K562 (cell line): ENCODE measurements at regions not wholly inside any gene's neighbourhood (a gene's known extent, or its start where the extent isn't known, plus 50 kb on each side); places are given as distances from the start of the nearest gene placed in this dataset.
"Not testable (repeated sequence)": the region's sequence is repeated elsewhere in the genome, so short reads cannot be mapped to it uniquely, and the experiment has no call there.

Experiments used
- ATAC-seq: fragments of 200-7000 bp; cut with Tn5 transposase; 3 replicates; pipeline ENCODE4 v1.9.1; 2020; ENCODE audit warnings: moderate library complexity
- BruUV-seq: library from RNA; stranded (reverse); fragments of 400-500 nt; replicated peaks from 2 replicates; lab custom pipeline; 2021; lab: Mats Ljungman, UMichigan
- CTCF ChIA-PET: fragments of 300-600 bp; formaldehyde crosslinking; extraction: SDS; loops from one replicate; lab custom pipeline; 2021; ENCODE audit warnings: low intra/inter-chr PET ratio; lab: Yijun Ruan, JAX
- POLR2A ChIA-PET: fragments of 300-600, 350-650 bp; sonication (Branson Sonifier 250); formaldehyde crosslinking; extraction: SDS; loops from one replicate; lab custom pipeline; 2021; ENCODE audit warnings: antibody characterized with exemption, inconsistent platforms; lab: Yijun Ruan, JAX
- DNase-seq, 4 experiments: peaks; one replicate each; pipeline versions ENCODE4 v3.0.0 to v3.0.0-alpha.2; 2011 to 2018; ENCODE audit warnings: low spot score in 3 of 4, mixed read lengths in 3 of 4; ENCODE audit errors: extremely low read depth in 1 of 4
- FAIRE-seq: peaks from 2 replicates; lab custom pipeline; 2011; peaks lifted over from hg19 to GRCh38; lab: Jason Lieb, UNC
- H2AFZ ChIP-seq: 2 replicates; pipeline ENCODE4 v1.6.0; 2011; ENCODE audit warnings: low read depth, low read length, control low read depth, inconsistent platforms
- H3K27ac ChIP-seq: fragments of 200-600 bp; 3 replicates; pipeline ENCODE4 v1.8.0; 2011; ENCODE audit warnings: low read depth, mild to moderate bottlenecking, control low read depth, inconsistent platforms, low read length, moderate library complexity, mixed read lengths; ENCODE audit errors: extremely low read depth
- H3K27me3 ChIP-seq, 2 experiments: fragments of 300-600 bp in 1 of 2; 2 replicates in 1 of 2; 3 replicates in 1 of 2; pipeline versions ENCODE4 v1.6.0 to v1.8.0; 2011; ENCODE audit warnings: inconsistent platforms in 2 of 2, low read length in 2 of 2, mild to moderate bottlenecking in 1 of 2, mixed read lengths in 1 of 2, moderate library complexity in 1 of 2; ENCODE audit not compliant: control insufficient read depth in 2 of 2, insufficient read depth in 2 of 2
- H3K36me3 ChIP-seq: fragments of 300-600 bp; 3 replicates; pipeline ENCODE4 v1.8.0; 2011; ENCODE audit warnings: mild to moderate bottlenecking, low read length, inconsistent platforms; ENCODE audit not compliant: control insufficient read depth, insufficient read depth
- H3K4me1 ChIP-seq, 2 experiments: fragments of 200-600 bp in 1 of 2; replicated peaks in 1 of 2; 2 replicates in 1 of 2; 3 replicates in 1 of 2; pipeline versions ENCODE4 v1.5.1 to v1.8.0; 2011; ENCODE audit warnings: inconsistent platforms in 2 of 2, low read length in 2 of 2, mild to moderate bottlenecking in 1 of 2, mixed read lengths in 1 of 2, moderate library complexity in 1 of 2; ENCODE audit not compliant: control insufficient read depth in 2 of 2, insufficient read depth in 2 of 2
- H3K4me2 ChIP-seq: 2 replicates; pipeline ENCODE4 v1.6.1; 2011; ENCODE audit warnings: low read length, control low read depth, inconsistent platforms, mixed read lengths; ENCODE audit not compliant: insufficient read depth
- H3K4me3 ChIP-seq: fragments of 200-600 bp; sonication (generic), shearing (Covaris generic); 2 replicates; pipeline ENCODE4 v1.5.1; 2016; ENCODE audit warnings: control low read depth, inconsistent platforms
- H3K79me2 ChIP-seq: fragments of 200-600 bp; 3 replicates; pipeline ENCODE4 v1.8.0; 2011; ENCODE audit warnings: low read length, inconsistent platforms; ENCODE audit not compliant: control insufficient read depth, insufficient read depth
- H3K9ac ChIP-seq, 2 experiments: 2 replicates each; pipeline versions ENCODE4 v1.6.0 to v1.6.1; 2011; ENCODE audit warnings: low read depth in 2 of 2, low read length in 2 of 2, control low read depth in 1 of 2, inconsistent platforms in 1 of 2, mild to moderate bottlenecking in 1 of 2, mixed read lengths in 1 of 2; ENCODE audit not compliant: insufficient read depth in 1 of 2
- H3K9me1 ChIP-seq: one replicate; pipeline ENCODE4 v1.6.0; 2011; ENCODE audit warnings: inconsistent platforms, mild to moderate bottlenecking, low read length, moderate library complexity; ENCODE audit not compliant: control insufficient read depth, insufficient read depth
- H3K9me3 ChIP-seq: replicated peaks from 2 replicates; pipeline ENCODE4 v1.5.1; 2011; ENCODE audit warnings: low read depth, low read length, inconsistent platforms; ENCODE audit not compliant: control insufficient read depth, insufficient read depth
- H4K20me1 ChIP-seq: replicated peaks from 2 replicates; pipeline ENCODE4 v1.6.1; 2011; ENCODE audit warnings: low read length, inconsistent platforms, mixed read lengths; ENCODE audit not compliant: control insufficient read depth, insufficient read depth
- ARID1B ChIP-seq: fragments of 450-650 bp; IDR thresholded peaks from 2 replicates; pipeline ENCODE4 v1.6.1; 2016; ENCODE audit warnings: antibody characterized with exemption, mild to moderate bottlenecking, inconsistent platforms
- CBFA2T3 ChIP-seq: fragments of 450-650 bp; IDR thresholded peaks from 2 replicates; pipeline ENCODE4 v1.6.1; 2017
- CXXC5 ChIP-seq: fragments of 250-450 bp; sonication (Bioruptor Pico); IDR thresholded peaks from 2 replicates; pipeline ENCODE4 v1.8.0; 2022; ENCODE audit warnings: inconsistent platforms, mild to moderate bottlenecking, moderate library complexity
- DDX20 ChIP-seq: fragments of 450-650 bp; IDR thresholded peaks from 2 replicates; pipeline ENCODE4 v1.6.1; 2016; ENCODE audit warnings: missing genetic modification characterization, low read depth, mild to moderate bottlenecking, missing compliant biosample characterization, moderate library complexity
- DMBX1 ChIP-seq: fragments of 250-450 bp; sonication (Bioruptor Pico); IDR thresholded peaks from 2 replicates; pipeline ENCODE4 v1.8.0; 2022; ENCODE audit warnings: inconsistent platforms, mild to moderate bottlenecking, moderate library complexity, borderline replicate concordance
- ID3 ChIP-seq, 2 experiments: fragments of 250-450 bp in 1 of 2; fragments of 450-650 bp in 1 of 2; sonication (Bioruptor Pico) in 1 of 2; IDR thresholded peaks; 2 replicates each; pipeline versions ENCODE4 v1.6.1 to v1.8.0; 2016 to 2021; ENCODE audit warnings: mild to moderate bottlenecking in 2 of 2, moderate library complexity in 2 of 2, missing compliant biosample characterization in 1 of 2, missing genetic modification characterization in 1 of 2
- IRF9 ChIP-seq: fragments of 450-650 bp; IDR thresholded peaks from 2 replicates; pipeline ENCODE4 v1.6.1; 2016; ENCODE audit warnings: missing biosample characterization, missing genetic modification characterization
- NR4A1 ChIP-seq, 2 experiments: fragments of 250-450 bp in 1 of 2; fragments of 450-650 bp in 1 of 2; sonication (Bioruptor Pico) in 1 of 2; IDR thresholded peaks; 2 replicates each; pipeline versions ENCODE4 v1.4.0 to v1.6.1; 2016 to 2020; ENCODE audit warnings: mild to moderate bottlenecking in 2 of 2, missing compliant biosample characterization in 1 of 2, missing genetic modification characterization in 1 of 2, moderate library complexity in 1 of 2
- PTRF ChIP-seq: fragments of 450-650 bp; IDR thresholded peaks from 2 replicates; pipeline ENCODE4 v1.6.1; 2016; ENCODE audit warnings: mild to moderate bottlenecking, missing genetic modification characterization, missing compliant biosample characterization
- SMARCA4 ChIP-seq: fragments of 450-650 bp; IDR thresholded peaks from 2 replicates; pipeline ENCODE4 v1.6.1; 2016
- TCFL5 ChIP-seq: fragments of 250-450 bp; sonication (Bioruptor Pico); conservative IDR thresholded peaks from 2 replicates; pipeline ENCODE4 v1.6.1; 2021; ENCODE audit warnings: mild to moderate bottlenecking, moderate library complexity, matching md5 sums
- TEAD1 ChIP-seq, 2 experiments: fragments of 450-650 bp in 1 of 2; sonication (generic) in 1 of 2; formaldehyde crosslinking; IDR thresholded peaks; 2 replicates each; pipeline versions ENCODE4 v1.4.0 to v1.8.0; 2020 to 2022; ENCODE audit warnings: mild to moderate bottlenecking in 2 of 2, missing genetic modification reagents in 1 of 2
- THRB ChIP-seq: fragments of 450-650 bp; formaldehyde crosslinking; conservative IDR thresholded peaks from 2 replicates; pipeline ENCODE4 v1.4.0; 2022; ENCODE audit warnings: mild to moderate bottlenecking, missing genetic modification characterization
- ZBTB9 ChIP-seq: fragments of 450-650 bp; formaldehyde crosslinking; IDR thresholded peaks from 2 replicates; pipeline ENCODE4 v1.4.0; 2020; ENCODE audit warnings: mild to moderate bottlenecking, moderate library complexity
- ZNF134 ChIP-seq: fragments of 250-450 bp; sonication (Bioruptor Pico); conservative IDR thresholded peaks from 2 replicates; pipeline ENCODE4 v1.4.0; 2020
- ZNF311 ChIP-seq: fragments of 250-450 bp; sonication (Bioruptor Pico); IDR thresholded peaks from 2 replicates; pipeline ENCODE4 v1.4.0; 2020; ENCODE audit warnings: mild to moderate bottlenecking, moderate library complexity
- ZNF41 ChIP-seq: fragments of 250-450 bp; sonication (Bioruptor Pico); conservative IDR thresholded peaks from 2 replicates; pipeline ENCODE4 v1.4.0; 2020; ENCODE audit warnings: mild to moderate bottlenecking
- ZNF668 ChIP-seq: fragments of 250-450 bp; sonication (Bioruptor Pico); IDR thresholded peaks from 2 replicates; pipeline ENCODE4 v1.8.0; 2022; ENCODE audit warnings: mild to moderate bottlenecking, inconsistent platforms
- ZNF76 ChIP-seq: fragments of 250-450 bp; sonication (Bioruptor Pico); IDR thresholded peaks from 2 replicates; pipeline ENCODE4 v1.4.0; 2020; ENCODE audit warnings: mild to moderate bottlenecking, moderate library complexity, borderline replicate concordance
- WGBS: fragments of 100-300 bp; shearing (Covaris generic); methylation state at CpG from one replicate; pipeline ENCODE4 v1.1.6; 2016; ENCODE audit warnings: low coverage, mixed read lengths; ENCODE audit not compliant: insufficient coverage; ENCODE audit errors: missing lambda C conversion rate; 5-methylcytosine and 5-hydroxymethylcytosine counted together
- in situ Hi-C: fragments of 300-500 bp; cut with MboI; formaldehyde crosslinking; loops from 4 replicates; pipeline ENCODE4 v1.15.0; 2018; ENCODE audit warnings: inconsistent platforms, mixed read lengths
- intact Hi-C: fragments of 100-400 bp; cut with micrococcal nuclease; formaldehyde crosslinking; loops from 2 replicates; pipeline ENCODE4 v1.14.2; 2022

GRCh38 chr7:6988608-6989007 lies 162.5 kb upstream of the CCZ1B start:
- H3K9me1 ChIP-seq; FAIRE-seq; H3K4me2 ChIP-seq; H3K36me3 ChIP-seq; H4K20me1 ChIP-seq; BruUV-seq; H3K79me2 ChIP-seq; DNase-seq; POLR2A ChIA-PET; H3K9ac ChIP-seq; intact Hi-C loops; H3K4me3 ChIP-seq; ATAC-seq; CTCF ChIA-PET; in situ Hi-C loops; H2AFZ ChIP-seq; H3K27ac ChIP-seq; H3K27me3 ChIP-seq; H3K9me3 ChIP-seq; TF ChIP-seq NR4A1, ID3 (CRISPR knock-in tag; IDR thresholded peaks at IDR 0.05): not testable (repeated sequence)
- 7% methylated on average over 6 of the region's 6 CpGs for WGBS
- H3K4me1 ChIP-seq, result peaks cover 0 to 15% of the 10 kb centered on the region in 2 experiments; a peak in 3 of 5 replicates
- TF ChIP-seq CXXC5 (peak; percentile 67), ZNF311 (CRISPR knock-in tag) (peak; percentile 89), NR4A1 (tag; IDR thresholded peaks at IDR 0.05) (peak; percentile 92), PTRF (peak; percentile 68), ZNF134 (CRISPR knock-in tag) (0 out of 2 replicates have a peak, but pooled peaks have one; percentile 21), ZNF76 (CRISPR knock-in tag) (peak; percentile 68; the same call in 1 of the 2 replicates), TEAD1 (CRISPR knock-in tag; IDR thresholded peaks at IDR 0.05) (peak in 1 of 2 experiments; percentile 84; a peak in 2 of 4 replicates), ID3 (tag; IDR thresholded peaks at IDR 0.05) (peak; percentile 91), TCFL5 (0 out of 2 replicates have a peak, but pooled peaks have one; percentile 47), THRB (CRISPR knock-in tag) (0 out of 2 replicates have a peak, but pooled peaks have one; percentile 7), ZNF668 (CRISPR knock-in tag) (peak; percentile 71; the same call in 1 of the 2 replicates), ARID1B (0 out of 2 replicates have a peak, but pooled peaks have one; percentile 22), DMBX1 (peak; percentile 97), CBFA2T3 (peak; percentile 19; the same call in 1 of the 2 replicates), SMARCA4 (0 out of 2 replicates have a peak, but pooled peaks have one; percentile 21), ZNF41 (CRISPR knock-in tag) (peak; percentile 83), ZBTB9 (CRISPR knock-in tag) (0 out of 2 replicates have a peak, but pooled peaks have one; percentile 45), IRF9 (peak; percentile 83), DDX20 (tag) (peak; percentile 73; the same call in 1 of the 2 replicates)
